GM18511 (cell line): ENCODE measurements at regions not wholly inside any gene's neighbourhood (a gene's known extent, or its start where the extent isn't known, plus 50 kb on each side); places are given as distances from the start of the nearest gene placed in this dataset.
"Not testable (repeated sequence)": the region's sequence is repeated elsewhere in the genome, so short reads cannot be mapped to it uniquely, and the experiment has no call there.

ENCODE experiments used
- ATAC-seq: cut with Tn5 transposase; IDR thresholded peaks from one replicate; pipeline ENCODE4 v1.9.1; 2021; ENCODE audit warnings: mild to moderate bottlenecking, moderate library complexity; ENCODE audit not compliant: unreplicated experiment

DNA sequence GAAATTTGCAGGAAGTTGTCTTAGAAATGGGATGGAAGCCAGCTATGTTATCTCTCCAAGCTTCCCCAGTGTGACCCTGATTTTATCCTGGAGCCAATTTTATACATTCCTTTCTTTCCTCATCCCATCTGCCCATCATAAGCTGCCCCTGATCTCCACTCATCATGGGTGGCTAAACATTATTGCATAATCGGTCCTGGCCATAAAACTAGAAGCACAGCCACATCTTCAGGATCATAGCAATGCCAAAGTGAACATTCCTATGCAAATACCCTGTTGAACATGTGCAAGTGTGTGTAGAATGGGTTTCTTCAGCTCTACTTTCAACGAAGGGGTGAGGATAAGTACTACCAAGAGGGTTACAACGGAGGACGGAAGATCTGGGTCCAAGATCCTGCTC lies 50.6 kb upstream of the COG2 start:
- ATAC-seq, result no peak

- ATAC-seq, result no peak
Measured at GRCh38 chr1:230589951-230590350, 52.3 kb upstream of the COG2 start.

DNA sequence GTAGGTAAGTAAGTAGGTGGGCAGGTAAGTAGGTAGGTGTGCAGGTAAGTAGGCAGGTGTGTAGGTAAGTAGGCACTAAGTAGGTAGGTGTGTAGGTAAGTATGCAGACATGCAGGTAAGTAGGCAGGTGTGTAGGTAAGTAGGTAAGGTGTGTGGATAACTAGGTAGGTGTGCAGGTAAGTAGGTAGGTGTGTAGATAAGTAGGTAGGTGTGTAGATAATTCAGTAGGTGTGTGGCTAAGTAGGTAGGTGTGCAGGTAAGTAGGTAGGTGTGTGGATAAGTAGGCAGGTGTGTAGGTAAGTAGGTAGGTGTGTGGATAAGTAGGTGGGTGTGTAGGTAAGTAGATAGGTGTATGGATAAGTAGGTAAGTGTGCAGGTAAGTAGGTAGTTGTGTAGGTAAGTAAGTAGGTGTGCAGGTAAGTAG lies 53.9 kb upstream of the COG2 start:
- ATAC-seq, result no peak

DNA sequence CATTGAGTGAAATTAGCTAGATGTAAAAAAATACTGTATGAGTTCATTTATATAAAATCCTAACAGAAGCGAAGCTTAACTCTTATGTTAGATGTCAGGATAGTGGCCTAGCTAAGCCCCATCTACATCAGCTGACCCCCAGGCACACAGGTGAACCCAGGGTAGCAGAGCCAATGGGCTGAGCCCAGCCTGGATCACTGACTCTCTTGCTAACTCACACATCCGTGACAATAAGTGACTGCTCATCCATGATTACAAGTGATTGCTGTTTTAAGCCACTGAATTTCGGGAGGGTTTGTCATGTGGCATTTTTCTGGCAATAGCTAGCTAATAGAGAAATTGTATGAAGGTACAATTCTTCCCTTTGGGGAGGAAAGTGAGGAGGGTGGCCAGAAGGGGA lies 55.2 kb upstream of the COG2 start:
- no peak for ATAC-seq

GRCh38 chr1:230584660-230585059 lies 57.6 kb upstream of the COG2 start:
- no peak for ATAC-seq

- no peak for ATAC-seq
Measured at GRCh38 chr1:230581446-230582079, 60.7 kb upstream of the COG2 start.

GRCh38 chr1:230578616-230579015 lies 63.7 kb upstream of the COG2 start:
- no peak for ATAC-seq

DNA sequence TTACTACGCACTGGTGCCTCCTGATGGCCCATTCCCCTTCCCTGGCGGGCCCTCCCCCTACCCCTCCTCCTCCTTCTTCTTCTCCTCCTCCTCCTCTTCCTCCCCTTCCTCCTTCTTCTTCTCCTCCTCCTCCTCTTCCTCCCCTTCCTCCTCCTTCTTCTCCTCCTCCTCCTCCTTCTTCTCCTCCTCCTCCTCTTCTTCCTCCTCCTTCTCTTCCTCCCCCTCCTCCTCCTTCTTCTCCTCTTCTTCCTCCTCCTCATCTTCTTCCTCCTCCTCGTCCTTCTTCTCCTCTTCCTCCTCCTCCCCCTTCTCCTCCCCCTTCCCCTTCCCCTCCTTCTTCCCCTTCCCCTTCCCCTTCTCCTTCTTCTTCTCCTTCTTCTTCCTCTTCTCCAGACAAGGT lies 64.7 kb upstream of the COG2 start:
- ATAC-seq, result no peak

- ATAC-seq, result no peak
Measured at GRCh38 chr1:230575886-230576500, 66.3 kb upstream of the COG2 start.

DNA sequence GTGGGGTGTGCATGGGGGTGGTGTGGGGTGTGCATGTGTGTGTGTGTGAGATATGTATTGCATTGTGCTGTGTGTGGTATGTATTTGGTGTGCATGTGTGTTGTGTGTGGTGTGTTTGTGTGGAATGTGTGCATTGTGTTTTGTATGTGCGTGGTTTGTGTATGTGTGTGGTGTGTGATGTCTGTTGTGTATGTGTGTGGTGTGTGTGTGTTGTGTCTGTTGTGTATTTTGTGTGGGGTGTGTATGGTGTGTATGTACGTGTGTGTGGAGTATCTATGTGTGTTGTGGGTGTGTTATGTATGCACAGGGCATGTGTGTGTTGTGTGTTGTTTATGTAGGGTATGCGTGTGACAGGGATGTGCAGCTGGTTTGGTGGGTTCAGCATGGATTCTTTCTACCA lies 67.8 kb upstream of the COG2 start:
- no peak for ATAC-seq

GRCh38 chr1:230573658-230574057 lies 68.6 kb upstream of the COG2 start:
- ATAC-seq, result no peak

DNA sequence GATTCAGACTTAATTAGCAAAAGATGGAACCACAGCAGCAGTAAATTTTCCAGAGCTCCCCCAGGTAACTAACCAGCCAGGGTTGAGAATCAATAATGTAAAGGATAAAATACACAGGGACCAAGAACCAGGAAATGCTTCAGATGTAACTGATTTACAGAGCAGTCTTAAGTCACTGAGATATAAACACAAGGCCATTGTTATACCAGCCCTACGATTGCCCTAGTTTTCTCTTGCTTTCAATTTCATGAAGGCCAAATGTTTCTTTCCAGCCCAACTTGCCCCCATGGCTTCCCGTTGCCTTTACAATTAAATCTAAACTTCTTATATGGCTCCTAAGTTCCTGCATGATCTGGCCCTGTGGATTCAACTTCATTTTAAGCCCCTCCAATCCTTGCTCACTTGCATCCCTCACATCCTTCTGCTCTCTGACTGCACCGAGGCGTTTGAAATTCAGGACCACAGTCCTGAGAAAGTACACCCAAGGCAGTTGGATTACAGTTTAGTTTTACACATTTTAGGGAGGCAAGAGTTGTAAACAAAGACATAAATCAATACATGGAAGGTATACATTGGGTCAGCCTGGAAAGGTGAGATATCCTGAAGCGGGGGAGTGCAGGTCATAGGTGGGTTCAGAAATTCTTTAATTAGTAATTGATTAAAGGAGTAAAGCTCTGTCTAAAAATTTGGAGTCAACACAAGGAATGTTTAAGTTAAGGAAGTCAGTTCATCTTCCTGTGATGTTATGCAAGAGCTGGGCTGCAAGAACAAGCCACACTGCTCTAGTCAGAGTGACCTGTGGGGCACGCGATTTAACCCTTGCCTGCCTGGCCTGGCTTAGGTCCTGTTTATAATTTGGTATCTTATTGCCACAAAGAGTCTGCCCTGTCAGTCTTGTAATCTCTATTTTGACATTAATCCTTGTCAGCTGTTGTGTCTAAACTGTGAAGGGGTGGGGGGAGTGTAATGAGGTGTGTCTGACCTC lies 69.9 kb upstream of the COG2 start:
- no peak for ATAC-seq

DNA sequence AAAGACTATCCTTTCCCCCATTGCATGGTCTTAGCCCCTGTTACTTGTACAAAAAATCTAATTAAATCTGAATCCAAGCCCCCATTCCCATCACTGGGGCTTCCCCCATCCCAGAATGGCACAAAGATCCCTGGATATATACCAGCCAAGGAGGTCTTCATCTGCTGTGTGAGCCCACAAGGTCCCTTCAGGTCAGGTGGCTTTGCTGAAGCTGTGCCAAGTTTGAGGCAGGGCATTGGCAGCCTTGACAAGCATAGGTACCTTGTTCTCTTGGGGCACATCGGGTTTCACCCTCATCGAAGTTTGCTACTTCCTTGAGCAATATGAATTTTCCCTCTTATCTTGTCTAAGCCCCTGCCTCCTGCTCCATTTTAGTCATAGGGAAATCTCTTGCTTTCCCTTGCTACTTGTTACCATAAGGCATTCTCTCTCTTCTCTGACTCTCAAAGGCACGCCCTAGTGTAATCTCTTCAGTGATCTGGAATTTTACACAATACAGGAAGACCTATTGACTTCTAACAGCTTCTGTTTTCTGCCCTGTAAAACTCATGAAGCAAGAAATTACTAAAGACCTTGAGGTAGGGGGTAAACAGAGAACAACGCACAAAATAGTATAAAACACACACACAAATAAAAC lies 71.4 kb upstream of the COG2 start:
- no peak for ATAC-seq

DNA sequence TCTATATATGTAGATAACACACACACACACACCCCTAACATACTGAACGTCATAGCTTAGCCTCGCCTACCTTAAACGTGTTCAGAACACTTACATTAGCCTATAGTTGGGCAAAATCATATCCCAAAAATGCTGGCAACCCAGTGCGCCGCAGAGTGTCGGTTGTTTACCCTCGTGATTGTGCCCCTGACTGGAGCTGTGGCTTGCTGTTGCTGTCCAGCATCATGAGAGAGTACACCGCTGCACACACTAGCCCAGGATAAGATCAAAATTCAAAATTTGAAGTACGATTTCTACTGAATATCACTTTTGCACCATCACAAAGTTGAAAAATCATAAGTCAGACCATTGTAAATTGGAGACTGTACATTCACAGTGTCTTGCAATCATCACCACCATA lies 73.1 kb upstream of the COG2 start:
- no peak for ATAC-seq

GRCh38 chr1:230568676-230569075 lies 73.6 kb upstream of the COG2 start:
- no peak for ATAC-seq

GRCh38 chr1:230568008-230568407 lies 74.3 kb upstream of the COG2 start:
- ATAC-seq, result no peak

DNA sequence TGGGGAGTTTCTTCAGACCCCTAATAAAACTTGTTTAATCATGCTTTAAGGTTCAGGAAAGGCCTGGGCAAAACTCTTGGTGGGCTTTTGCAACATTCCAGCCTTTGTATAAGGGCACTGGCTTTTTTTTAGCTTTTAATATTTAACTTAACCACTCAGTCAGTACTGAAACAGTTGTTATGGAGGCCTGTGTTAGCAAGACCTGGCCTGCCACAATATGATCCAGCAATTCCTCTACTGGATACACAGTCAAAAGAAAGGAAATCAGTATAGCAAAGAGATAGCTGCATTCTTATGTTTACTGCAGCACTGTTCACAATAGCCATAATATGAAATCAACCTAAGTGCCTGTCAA lies 75.1 kb upstream of the COG2 start:
- ATAC-seq, result no peak

GRCh38 chr1:230566532-230567220 lies 75.6 kb upstream of the COG2 start:
- not testable (repeated sequence) for ATAC-seq

DNA sequence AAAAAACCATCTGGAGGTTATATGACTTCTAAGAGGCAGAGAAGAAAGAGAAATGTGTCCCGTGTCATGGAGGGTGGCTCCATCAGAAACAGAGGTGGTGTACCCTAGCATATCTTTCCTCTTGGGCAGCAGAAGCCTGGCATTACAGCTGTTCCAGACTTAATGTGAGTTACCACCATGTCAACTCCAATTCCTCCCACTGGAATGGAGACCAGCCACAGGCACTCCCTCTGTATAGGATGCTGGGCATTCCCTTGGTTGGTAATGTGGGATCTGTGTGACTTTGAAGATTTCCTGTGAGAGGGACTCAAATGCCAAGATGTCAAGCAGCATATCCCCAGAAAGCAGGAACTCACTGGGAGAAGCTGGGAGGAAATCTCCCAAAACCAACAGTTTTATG lies 77.1 kb upstream of the COG2 start:
- no peak for ATAC-seq

DNA sequence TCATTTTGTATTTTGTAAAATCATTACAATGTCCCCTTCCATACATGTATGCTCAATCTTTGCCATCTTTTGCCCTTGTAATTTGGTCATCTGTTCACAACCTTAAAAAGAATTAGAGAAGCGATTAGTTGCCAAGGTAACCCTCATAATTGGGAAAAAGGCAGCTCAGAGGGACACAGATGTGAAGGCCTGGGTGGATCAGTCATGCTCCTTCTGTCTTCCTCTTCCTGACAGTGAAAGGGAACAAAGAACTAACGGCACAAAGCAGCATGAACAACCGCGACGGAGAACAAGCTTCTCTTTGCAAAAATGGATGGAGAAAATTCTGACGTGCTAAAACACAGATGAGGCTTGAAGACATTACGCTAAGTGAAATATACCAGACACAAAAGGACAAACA lies 78.7 kb upstream of the COG2 start:
- ATAC-seq, result no peak

- ATAC-seq, result no peak
Measured at GRCh38 chr1:230561570-230561969, 80.7 kb upstream of the COG2 start.
